NK-92 treated with Interleukin-12 subunit alpha and Interleukin-12 subunit beta, amount 100 ng/mL, for 24 hours (cell line): ENCODE measurements at regions not wholly inside any gene's neighbourhood (a gene's known extent, or its start where the extent isn't known, plus 50 kb on each side); places are given as distances from the start of the nearest gene placed in this dataset.
"Not testable (repeated sequence)": the region's sequence is repeated elsewhere in the genome, so short reads cannot be mapped to it uniquely, and the experiment has no call there.

ENCODE experiments used
- DNase-seq: peaks from one replicate; lab custom pipeline; 2025; lab: John Stamatoyannopoulos, UW

- DNase-seq, result not testable (repeated sequence)
Observed at GRCh38 chr9:65395121-65395520, 110.1 kb upstream of the FOXD4L5 start.

- not testable (repeated sequence) for DNase-seq
Observed at GRCh38 chr9:65393111-65393810, 108.3 kb upstream of the FOXD4L5 start.

- not testable (repeated sequence) for DNase-seq
Observed at GRCh38 chr9:65392611-65393010, 107.6 kb upstream of the FOXD4L5 start.

GRCh38 chr9:65389710-65390109 lies 104.7 kb upstream of the FOXD4L5 start:
- DNase-seq, result not testable (repeated sequence)

GRCh38 chr9:65389216-65389615 lies 104.2 kb upstream of the FOXD4L5 start:
- not testable (repeated sequence) for DNase-seq

GRCh38 chr9:65386699-65387098 lies 101.7 kb upstream of the FOXD4L5 start:
- not testable (repeated sequence) for DNase-seq

GRCh38 chr9:65386191-65386590 lies 101.2 kb upstream of the FOXD4L5 start:
- not testable (repeated sequence) for DNase-seq

- DNase-seq, result not testable (repeated sequence)
Observed at GRCh38 chr9:65385655-65386024, 100.6 kb upstream of the FOXD4L5 start.

GRCh38 chr9:65384759-65385654 lies 100.0 kb upstream of the FOXD4L5 start:
- not testable (repeated sequence) for DNase-seq

GRCh38 chr9:65384066-65384465 lies 99.1 kb upstream of the FOXD4L5 start:
- DNase-seq, result not testable (repeated sequence)

GRCh38 chr9:65383646-65384045 lies 98.6 kb upstream of the FOXD4L5 start:
- not testable (repeated sequence) for DNase-seq

GRCh38 chr9:65382701-65383318 lies 97.8 kb upstream of the FOXD4L5 start:
- not testable (repeated sequence) for DNase-seq
